Mesenchymal stem cell (in vitro differentiated cells and primary cell): ENCODE measurements at regions not wholly inside any gene's neighbourhood (a gene's known extent, or its start where the extent isn't known, plus 50 kb on each side); places are given as distances from the start of the nearest gene placed in this dataset.

ENCODE experiments used
- DNase-seq: peaks from one replicate; pipeline ENCODE4 v3.0.0-alpha.2; 2013
- H2AFZ ChIP-seq: one replicate; pipeline ENCODE4 v1.6.1; 2013; ENCODE audit warnings: low read depth, mild to moderate bottlenecking, control low read depth, inconsistent platforms, low read length, moderate library complexity
- H2AK5ac ChIP-seq: 2 replicates; pipeline ENCODE4 v1.6.1; 2013; ENCODE audit warnings: low read length, moderate library complexity, mild to moderate bottlenecking, inconsistent platforms; ENCODE audit not compliant: severe bottlenecking
- H2BK120ac ChIP-seq: one replicate; pipeline ENCODE4 v1.6.1; 2013; ENCODE audit warnings: low read depth, mild to moderate bottlenecking, inconsistent platforms, low read length, moderate library complexity
- H2BK12ac ChIP-seq, 2 experiments: one replicate each; pipeline ENCODE4 v1.6.1; 2013; ENCODE audit warnings: inconsistent platforms in 2 of 2, low read length in 2 of 2, mild to moderate bottlenecking in 2 of 2, moderate library complexity in 2 of 2, control low read depth in 1 of 2
- H2BK15ac ChIP-seq: one replicate; pipeline ENCODE4 v1.6.1; 2013; ENCODE audit warnings: mild to moderate bottlenecking, low read depth, inconsistent platforms; ENCODE audit not compliant: poor library complexity, severe bottlenecking
- H2BK5ac ChIP-seq: 2 replicates; pipeline ENCODE4 v1.6.1; 2013; ENCODE audit warnings: low read depth, mild to moderate bottlenecking, low read length, control low read depth, inconsistent platforms; ENCODE audit not compliant: poor library complexity, severe bottlenecking
- H3K14ac ChIP-seq, 2 experiments: one replicate each; pipeline ENCODE4 v1.6.1; 2013; ENCODE audit warnings: inconsistent platforms in 2 of 2, low read length in 2 of 2, control low read depth in 1 of 2, mild to moderate bottlenecking in 1 of 2, moderate library complexity in 1 of 2
- H3K18ac ChIP-seq, 2 experiments: one replicate each; pipeline ENCODE4 v1.6.1; 2013; ENCODE audit warnings: inconsistent platforms in 2 of 2, low read length in 2 of 2, control low read depth in 1 of 2, low read depth in 1 of 2, mild to moderate bottlenecking in 1 of 2
- H3K23ac ChIP-seq, 2 experiments: one replicate each; pipeline ENCODE4 v1.6.1; 2013; ENCODE audit warnings: inconsistent platforms in 2 of 2, low read length in 2 of 2, mild to moderate bottlenecking in 2 of 2, moderate library complexity in 2 of 2, control low read depth in 1 of 2
- H3K27ac ChIP-seq: 2 replicates; pipeline ENCODE4 v1.5.1; 2013; ENCODE audit warnings: mild to moderate bottlenecking, moderate library complexity, low read length, control low read depth, inconsistent platforms; ENCODE audit not compliant: poor library complexity, severe bottlenecking
- H3K27me3 ChIP-seq, 2 experiments: 2 replicates each; pipeline versions ENCODE4 v1.6.1 to v1.7.0; 2013; ENCODE audit warnings: low read length in 2 of 2, mild to moderate bottlenecking in 2 of 2, moderate library complexity in 2 of 2, control low read depth in 1 of 2, inconsistent platforms in 1 of 2; ENCODE audit not compliant: control insufficient read depth in 1 of 2, insufficient read depth in 1 of 2
- H3K36me3 ChIP-seq, 2 experiments: 2 replicates each; pipeline versions ENCODE4 v1.6.1 to v1.7.0; 2013; ENCODE audit warnings: low read length in 2 of 2, control low read depth in 1 of 2, inconsistent platforms in 1 of 2, low read depth in 1 of 2, mild to moderate bottlenecking in 1 of 2; ENCODE audit not compliant: insufficient read depth in 2 of 2, control insufficient read depth in 1 of 2
- H3K4ac ChIP-seq, 2 experiments: one replicate each; pipeline ENCODE4 v1.6.1; 2013; ENCODE audit warnings: inconsistent platforms in 2 of 2, low read length in 2 of 2, mild to moderate bottlenecking in 2 of 2, moderate library complexity in 2 of 2, control low read depth in 1 of 2, low read depth in 1 of 2
- H3K4me1 ChIP-seq: 2 replicates; pipeline ENCODE4 v1.6.1; 2013; ENCODE audit warnings: low read depth, low read length, control low read depth; ENCODE audit not compliant: control insufficient read depth, insufficient read depth
- H3K4me2 ChIP-seq: 2 replicates; pipeline ENCODE4 v1.6.1; 2013; ENCODE audit warnings: low read length, mild to moderate bottlenecking, inconsistent platforms; ENCODE audit not compliant: poor library complexity, severe bottlenecking
- H3K4me3 ChIP-seq, 2 experiments: 2 replicates each; pipeline versions ENCODE4 v1.5.1 to v1.7.0; 2013; ENCODE audit warnings: low read length in 2 of 2, mild to moderate bottlenecking in 2 of 2, control low read depth in 1 of 2, low read depth in 1 of 2; ENCODE audit not compliant: insufficient read depth in 1 of 2
- H3K79me1 ChIP-seq: replicated peaks from 2 replicates; pipeline ENCODE4 v1.6.1; 2013; ENCODE audit warnings: mild to moderate bottlenecking, control low read depth, low read length, inconsistent platforms; ENCODE audit not compliant: poor library complexity, severe bottlenecking
- H3K9ac ChIP-seq: 2 replicates; pipeline ENCODE4 v1.7.0; 2013; ENCODE audit warnings: mild to moderate bottlenecking, low read length, moderate library complexity
- H3K9me3 ChIP-seq: 2 replicates; pipeline ENCODE4 v1.7.0; 2013; ENCODE audit warnings: mild to moderate bottlenecking, low read length; ENCODE audit not compliant: control insufficient read depth
- H4K8ac ChIP-seq: one replicate; pipeline ENCODE4 v1.6.1; 2013; ENCODE audit warnings: inconsistent platforms, mild to moderate bottlenecking, low read length, moderate library complexity
- H4K91ac ChIP-seq: one replicate; pipeline ENCODE4 v1.6.1; 2013; ENCODE audit warnings: mild to moderate bottlenecking, low read length, inconsistent platforms
- WGBS: methylation state at CpG from one replicate; pipeline ENCODE4 v1.1.7; 2013; ENCODE audit warnings: mixed read lengths; 5-methylcytosine and 5-hydroxymethylcytosine counted together

DNA sequence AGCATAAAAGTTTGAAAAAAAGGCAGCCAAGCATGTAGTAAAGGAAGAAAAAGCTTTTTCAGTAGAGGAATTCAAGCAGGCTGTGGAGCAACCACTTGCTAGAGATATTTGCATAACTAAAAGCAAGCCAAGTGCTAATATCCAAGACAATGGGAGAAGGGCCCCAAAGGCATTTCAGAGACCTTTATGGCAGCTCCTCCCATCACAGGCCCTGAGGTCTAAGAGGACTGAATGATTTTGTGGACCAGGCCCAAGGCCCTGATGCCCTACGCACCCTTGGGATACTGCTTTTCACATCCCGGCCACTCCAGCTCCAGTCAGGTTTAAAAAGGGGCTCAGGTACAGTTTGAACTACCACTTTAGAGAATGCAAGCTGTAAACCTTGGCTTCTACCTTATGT, 261.7 kb upstream of the SEMA3C start:
- H3K23ac ChIP-seq = no peak overlapping the region
- H2BK15ac ChIP-seq = no peak overlapping the region
- H2BK5ac ChIP-seq = no peak overlapping the region
- no peak overlapping the region for H3K14ac ChIP-seq
- no peak overlapping the region for H3K4ac ChIP-seq
- H3K9ac ChIP-seq = no peak overlapping the region
- no peak overlapping the region for H2AK5ac ChIP-seq
- no peak overlapping the region for H2AFZ ChIP-seq
- H3K36me3 ChIP-seq = no peaks in the 10 kb centered on the region
- no peaks in the 10 kb centered on the region for H3K4me1 ChIP-seq
- no peak overlapping the region for H2BK12ac ChIP-seq
- no peaks in the 10 kb centered on the region for H3K27me3 ChIP-seq
- H3K27ac ChIP-seq = no peak overlapping the region
- no peak overlapping the region for H4K8ac ChIP-seq
- H3K18ac ChIP-seq = no peak overlapping the region
- 96% methylated on average over 2 of the region's 2 CpGs for WGBS
- no peak overlapping the region for H3K4me2 ChIP-seq
- H2BK120ac ChIP-seq = no peak overlapping the region
- H3K4me3 ChIP-seq = no peak overlapping the region
- no peaks in the 10 kb centered on the region for H3K79me1 ChIP-seq
- no peaks in the 10 kb centered on the region for H3K9me3 ChIP-seq
- DNase-seq = no peak
- H4K91ac ChIP-seq = no peak overlapping the region

DNA sequence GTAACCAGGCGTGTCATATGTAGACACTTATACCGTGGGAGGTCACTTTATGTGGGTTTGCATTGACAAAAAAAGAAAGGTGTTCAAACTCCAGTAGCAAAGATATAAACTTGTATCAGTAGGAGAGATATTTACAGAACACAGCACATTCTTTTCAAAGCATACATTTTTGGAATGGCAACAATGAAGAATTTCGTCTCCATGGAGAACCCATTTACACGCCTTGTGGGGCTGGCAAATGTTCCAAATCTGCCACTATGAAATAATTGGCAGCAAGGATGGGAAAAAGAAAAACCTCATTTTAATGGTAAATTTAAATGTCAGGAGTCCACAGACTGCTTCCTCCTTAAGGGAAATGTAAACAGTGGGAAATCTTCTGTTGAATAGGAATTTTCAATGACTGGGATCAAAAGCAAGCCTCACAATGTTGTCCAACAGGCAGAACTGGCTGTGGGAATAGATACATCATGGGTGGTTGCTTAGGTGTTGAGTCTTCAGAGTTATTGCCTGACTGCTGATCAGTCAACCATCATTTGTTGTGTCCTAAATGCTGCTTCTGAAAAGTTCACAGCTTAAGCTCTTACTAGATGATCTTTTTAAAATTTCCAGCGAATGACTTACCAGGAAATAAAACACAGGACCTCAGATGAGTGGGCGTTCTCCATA, 256.6 kb upstream of the SEMA3C start:
- Histone ChIP-seq H3K79me1 (no peaks in the 10 kb centered on the region), H2BK15ac (no peak overlapping the region), H4K8ac (no peak overlapping the region), H3K27me3 (no peaks in the 10 kb centered on the region), H4K91ac (no peak overlapping the region), H3K4me3 (no peak overlapping the region), H3K4me1 (peaks cover 2% of the 10 kb centered on the region), H2BK5ac (no peak overlapping the region), H3K14ac (no peak overlapping the region), H3K36me3 (no peaks in the 10 kb centered on the region), H3K4ac (no peak overlapping the region), H2BK120ac (no peak overlapping the region), H3K4me2 (no peak overlapping the region), H2AFZ (no peak overlapping the region), H3K23ac (no peak overlapping the region), H2AK5ac (no peak overlapping the region), H3K9me3 (no peaks in the 10 kb centered on the region), H2BK12ac (no peak overlapping the region), H3K27ac (no peak overlapping the region), H3K18ac (no peak overlapping the region), H3K9ac (no peak overlapping the region)
- WGBS = 95% methylated on average over 6 of the region's 6 CpGs
- DNase-seq = no peak

GRCh38 chr7:81173766-81174281, 255.0 kb upstream of the SEMA3C start:
- no peak overlapping the region for H2BK12ac ChIP-seq
- H3K27me3 ChIP-seq = no peaks in the 10 kb centered on the region
- H3K4me3 ChIP-seq = no peak overlapping the region
- H4K8ac ChIP-seq = no peak overlapping the region
- no peak overlapping the region for H2BK15ac ChIP-seq
- no peak overlapping the region for H2AK5ac ChIP-seq
- H3K79me1 ChIP-seq = no peaks in the 10 kb centered on the region
- WGBS = 81% methylated on average over 5 of the region's 7 CpGs
- no peak overlapping the region for H2BK5ac ChIP-seq
- H3K23ac ChIP-seq = no peak overlapping the region
- H2BK120ac ChIP-seq = no peak overlapping the region
- peak overlapping the region; percentile 7 for H3K9ac ChIP-seq
- peaks cover 2% of the 10 kb centered on the region for H3K4me1 ChIP-seq
- no peaks in the 10 kb centered on the region for H3K36me3 ChIP-seq
- DNase-seq = peak; percentile 27
- no peak overlapping the region for H3K4me2 ChIP-seq
- H3K9me3 ChIP-seq = no peaks in the 10 kb centered on the region
- no peak overlapping the region for H4K91ac ChIP-seq
- no peak overlapping the region for H3K4ac ChIP-seq
- H3K14ac ChIP-seq = no peak overlapping the region
- peak overlapping the region; percentile 47 for H3K27ac ChIP-seq
- H3K18ac ChIP-seq = no peak overlapping the region
- no peak overlapping the region for H2AFZ ChIP-seq

- Histone ChIP-seq H3K27ac (no peak overlapping the region), H3K18ac (no peak overlapping the region), H2BK15ac (no peak overlapping the region), H4K91ac (no peak overlapping the region), H3K79me1 (no peaks in the 10 kb centered on the region), H3K4ac (no peak overlapping the region), H2AK5ac (no peak overlapping the region), H3K27me3 (no peaks in the 10 kb centered on the region), H3K9me3 (no peaks in the 10 kb centered on the region), H3K36me3 (no peaks in the 10 kb centered on the region), H3K4me3 (no peak overlapping the region), H3K23ac (no peak overlapping the region), H3K14ac (no peak overlapping the region), H2AFZ (no peak overlapping the region), H2BK12ac (peak overlapping the region in 1 of 2 experiments; percentile 10), H3K4me1 (peaks cover 2% of the 10 kb centered on the region), H2BK120ac (no peak overlapping the region), H2BK5ac (no peak overlapping the region), H3K4me2 (no peak overlapping the region), H3K9ac (no peak overlapping the region), H4K8ac (no peak overlapping the region)
- 38% methylated on average over 1 of the region's 3 CpGs for WGBS
- peak; percentile 32 for DNase-seq
These were observed 251.4 kb upstream of the SEMA3C start for GRCh38 chr7:81170291-81170690.
